Neural progenitor cell (in vitro differentiated cells): ENCODE measurements at regions not wholly inside any gene's neighbourhood (a gene's known extent, or its start where the extent isn't known, plus 50 kb on each side); places are given as distances from the start of the nearest gene placed in this dataset.

Source experiments
- DNase-seq: peaks from one replicate; pipeline ENCODE4 v3.0.0-alpha.2; 2016; ENCODE audit warnings: low spot score
- H2AFZ ChIP-seq: fragments of 200-600 bp; sonication (generic); replicated peaks from 2 replicates; pipeline ENCODE4 v1.6.1; 2016; ENCODE audit warnings: antibody characterized with exemption
- H3F3A ChIP-seq: fragments of 200-600 bp; sonication (generic); 2 replicates; pipeline ENCODE4 v1.6.1; 2016; ENCODE audit warnings: antibody characterized with exemption, low read depth
- H3K27ac ChIP-seq: fragments of 200-600 bp; sonication (generic); 2 replicates; pipeline ENCODE4 v1.5.1; 2016; ENCODE audit warnings: mild to moderate bottlenecking
- H3K27me3 ChIP-seq: fragments of 200-600 bp; sonication (generic); 2 replicates; pipeline ENCODE4 v1.6.1; 2016; ENCODE audit warnings: mild to moderate bottlenecking, moderate library complexity
- H3K36me3 ChIP-seq: fragments of 200-600 bp; sonication (generic); 2 replicates; pipeline ENCODE4 v1.5.1; 2016
- H3K4me1 ChIP-seq: fragments of 200-600 bp; sonication (generic); 2 replicates; pipeline ENCODE4 v1.6.1; 2016; ENCODE audit warnings: mixed run types
- H3K4me2 ChIP-seq: fragments of 200-600 bp; sonication (generic); 2 replicates; pipeline ENCODE4 v1.6.1; 2016
- H3K4me3 ChIP-seq: fragments of 200-600 bp; sonication (generic); 2 replicates; pipeline ENCODE4 v1.5.1; 2016
- H3K79me2 ChIP-seq: fragments of 200-600 bp; sonication (generic); 2 replicates; pipeline ENCODE4 v1.6.1; 2016; ENCODE audit warnings: low read depth
- H3K9ac ChIP-seq: fragments of 200-600 bp; sonication (generic); 2 replicates; pipeline ENCODE4 v1.6.1; 2016
- H3K9me3 ChIP-seq: fragments of 200-600 bp; sonication (generic); 2 replicates; pipeline ENCODE4 v1.5.1; 2016; ENCODE audit warnings: low read depth
- H4K20me1 ChIP-seq: fragments of 200-600 bp; sonication (generic); 2 replicates; pipeline ENCODE4 v1.6.1; 2016; ENCODE audit warnings: low read depth
- H3K27ac Mint-ChIP-seq: 3 replicates; pipeline ENCODE4 v1.8.0; 2021; ENCODE audit warnings: mixed read lengths
- H3K27me3 Mint-ChIP-seq: 2 replicates; pipeline ENCODE4 v1.8.0; 2022; ENCODE audit warnings: low read depth, mild to moderate bottlenecking, inconsistent platforms, moderate library complexity, mixed read lengths; ENCODE audit not compliant: insufficient read depth
- H3K36me3 Mint-ChIP-seq: 3 replicates; pipeline ENCODE4 v1.8.0; 2021; ENCODE audit warnings: mixed read lengths
- H3K4me1 Mint-ChIP-seq: 3 replicates; pipeline ENCODE4 v1.8.0; 2021; ENCODE audit warnings: mixed read lengths
- H3K4me3 Mint-ChIP-seq: 3 replicates; pipeline ENCODE4 v1.8.0; 2021; ENCODE audit warnings: mild to moderate bottlenecking, moderate library complexity, mixed read lengths
- H3K9me3 Mint-ChIP-seq: 3 replicates; pipeline ENCODE4 v1.8.0; 2020; ENCODE audit warnings: mixed read lengths
- EZH2 ChIP-seq: fragments of 200-600 bp; sonication (generic); IDR thresholded peaks from 2 replicates; pipeline ENCODE4 v1.6.1; 2017; ENCODE audit warnings: antibody characterized with exemption, mild to moderate bottlenecking, moderate library complexity
- EZH2phosphoT487 ChIP-seq: fragments of 200-600 bp; sonication (generic); IDR thresholded peaks from 2 replicates; pipeline ENCODE4 v1.6.1; 2017; ENCODE audit warnings: antibody characterized with exemption
- TF ChIP-seq, protein P1 (sequence below): fragments of 200-600 bp; sonication (generic); IDR thresholded peaks from 2 replicates; pipeline ENCODE4 v1.5.1; 2017; ENCODE audit warnings: antibody characterized with exemption, mild to moderate bottlenecking

GRCh38 chr2:66343259-66343658, 91.7 kb upstream of the MEIS1 start:
- Histone ChIP-seq H3F3A (peaks cover 17% of the 10 kb centered on the region), H3K79me2 (no peaks in the 10 kb centered on the region), H3K36me3 (no peaks in the 10 kb centered on the region), H3K27ac (no peak overlapping the region), H3K9ac (no peak overlapping the region), H3K4me3 (no peak overlapping the region), H2AFZ (no peak overlapping the region), H3K9me3 (peaks cover 7% of the 10 kb centered on the region), H3K27me3 (no peaks in the 10 kb centered on the region), H3K4me1 (peaks cover 9% of the 10 kb centered on the region), H3K4me2 (no peak overlapping the region), H4K20me1 (no peaks in the 10 kb centered on the region)
- DNase-seq, result no peak
- H3K36me3 Mint-ChIP-seq, result no peaks in the 10 kb centered on the region
- H3K27me3 Mint-ChIP-seq, result peaks cover 22% of the 10 kb centered on the region
- peaks cover 16% of the 10 kb centered on the region for H3K4me1 Mint-ChIP-seq
- no peak overlapping the region for H3K4me3 Mint-ChIP-seq
- peaks cover 24% of the 10 kb centered on the region for H3K9me3 Mint-ChIP-seq
- H3K27ac Mint-ChIP-seq, result no peak overlapping the region
- TF ChIP-seq, protein P1, sequence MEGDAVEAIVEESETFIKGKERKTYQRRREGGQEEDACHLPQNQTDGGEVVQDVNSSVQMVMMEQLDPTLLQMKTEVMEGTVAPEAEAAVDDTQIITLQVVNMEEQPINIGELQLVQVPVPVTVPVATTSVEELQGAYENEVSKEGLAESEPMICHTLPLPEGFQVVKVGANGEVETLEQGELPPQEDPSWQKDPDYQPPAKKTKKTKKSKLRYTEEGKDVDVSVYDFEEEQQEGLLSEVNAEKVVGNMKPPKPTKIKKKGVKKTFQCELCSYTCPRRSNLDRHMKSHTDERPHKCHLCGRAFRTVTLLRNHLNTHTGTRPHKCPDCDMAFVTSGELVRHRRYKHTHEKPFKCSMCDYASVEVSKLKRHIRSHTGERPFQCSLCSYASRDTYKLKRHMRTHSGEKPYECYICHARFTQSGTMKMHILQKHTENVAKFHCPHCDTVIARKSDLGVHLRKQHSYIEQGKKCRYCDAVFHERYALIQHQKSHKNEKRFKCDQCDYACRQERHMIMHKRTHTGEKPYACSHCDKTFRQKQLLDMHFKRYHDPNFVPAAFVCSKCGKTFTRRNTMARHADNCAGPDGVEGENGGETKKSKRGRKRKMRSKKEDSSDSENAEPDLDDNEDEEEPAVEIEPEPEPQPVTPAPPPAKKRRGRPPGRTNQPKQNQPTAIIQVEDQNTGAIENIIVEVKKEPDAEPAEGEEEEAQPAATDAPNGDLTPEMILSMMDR, result no peak
- TF ChIP-seq EZH2phosphoT487 (no peak), EZH2 (no peak)

GRCh38 chr2:66340521-66340920, 94.4 kb upstream of the MEIS1 start:
- Histone ChIP-seq H3K9ac (no peak overlapping the region), H3K79me2 (no peaks in the 10 kb centered on the region), H3K4me2 (no peak overlapping the region), H3K27ac (no peak overlapping the region), H3K4me3 (no peak overlapping the region), H3K36me3 (no peaks in the 10 kb centered on the region), H3K27me3 (no peaks in the 10 kb centered on the region), H2AFZ (no peak overlapping the region), H3K4me1 (peaks cover 4% of the 10 kb centered on the region), H3F3A (peaks cover under 1% of the 10 kb centered on the region), H3K9me3 (peaks cover 7% of the 10 kb centered on the region), H4K20me1 (no peaks in the 10 kb centered on the region)
- Mint-ChIP-seq H3K27ac (no peak overlapping the region), H3K27me3 (peaks cover 19% of the 10 kb centered on the region), H3K9me3 (peaks cover 14% of the 10 kb centered on the region), H3K36me3 (no peaks in the 10 kb centered on the region), H3K4me1 (peaks cover 12% of the 10 kb centered on the region), H3K4me3 (no peak overlapping the region)
- DNase-seq, result no peak
- TF ChIP-seq EZH2phosphoT487 (no peak), EZH2 (no peak)
- TF ChIP-seq, protein P1, result no peak

DNA sequence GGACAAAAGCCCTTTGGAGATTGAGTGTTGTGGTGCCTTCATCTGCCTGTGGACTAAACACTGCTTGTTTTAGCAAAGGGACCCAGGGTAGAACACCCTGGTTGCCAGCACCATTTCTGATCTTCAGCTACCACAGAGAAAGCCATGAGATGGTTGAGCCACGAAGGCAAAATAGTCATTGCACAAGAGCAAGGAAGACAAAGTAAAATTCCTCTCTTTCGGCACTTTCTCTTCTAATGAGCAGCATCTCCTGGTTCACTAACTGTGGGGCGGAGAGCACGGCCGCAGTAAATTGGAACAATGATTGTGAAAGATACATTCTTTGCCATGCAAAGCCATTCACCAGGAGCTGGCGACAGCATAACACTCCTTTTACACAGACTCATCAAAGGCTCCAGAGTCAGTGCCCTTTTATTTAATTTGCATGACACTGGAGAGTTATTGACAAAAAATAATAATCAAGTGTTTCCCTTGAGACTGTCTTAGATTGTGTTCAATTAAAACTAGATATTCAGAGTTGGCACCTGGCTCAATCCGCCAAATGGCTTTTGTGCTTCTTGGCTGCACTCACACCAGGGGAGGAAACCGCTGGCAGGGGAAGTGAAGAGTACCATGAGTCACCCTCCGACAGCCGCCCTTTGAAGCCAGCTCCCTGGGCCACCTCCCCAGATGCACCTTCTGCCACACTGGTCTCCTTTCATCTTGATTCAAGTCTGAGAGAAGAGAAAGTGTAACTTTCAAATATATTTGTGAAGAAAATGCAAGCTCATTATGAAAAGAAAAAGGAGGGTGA, 100.5 kb upstream of the MEIS1 start:
- TF ChIP-seq EZH2, result no peak
- TF ChIP-seq, protein P1, result no peak
- no peak for TF ChIP-seq EZH2phosphoT487
- no peaks in the 10 kb centered on the region for H3K9me3 ChIP-seq

More for the DNA sequence above, 100.5 kb upstream of the MEIS1 start:
- Mint-ChIP-seq H3K4me1 (peaks cover 26% of the 10 kb centered on the region), H3K9me3 (no peaks in the 10 kb centered on the region), H3K4me3 (no peak overlapping the region), H3K27me3 (peaks cover 5% of the 10 kb centered on the region), H3K27ac (peak overlapping the region; percentile 65), H3K36me3 (no peaks in the 10 kb centered on the region)
- Histone ChIP-seq H3K4me3 (no peak overlapping the region), H4K20me1 (no peaks in the 10 kb centered on the region), H3K79me2 (no peaks in the 10 kb centered on the region), H3K4me2 (peak overlapping the region; percentile 0), H3F3A (no peaks in the 10 kb centered on the region), H3K9ac (no peak overlapping the region), H3K36me3 (no peaks in the 10 kb centered on the region), H3K27me3 (no peaks in the 10 kb centered on the region), H2AFZ (no peak overlapping the region), H3K4me1 (peaks cover 18% of the 10 kb centered on the region), H3K27ac (no peak overlapping the region)
- DNase-seq, result peak; percentile 19
